PC-3 (cell line): ENCODE measurements at regions not wholly inside any gene's neighbourhood (a gene's known extent, or its start where the extent isn't known, plus 50 kb on each side); places are given as distances from the start of the nearest gene placed in this dataset.

Experiments used
- ATAC-seq: fragments of 200-7000 bp; cut with Tn5 transposase; 2 replicates; pipeline ENCODE4 v1.9.1; 2020; ENCODE audit warnings: mild to moderate bottlenecking, moderate library complexity
- BruUV-seq: library from RNA; stranded (reverse); fragments of 400-500 nt; replicated peaks from 2 replicates; lab custom pipeline; 2021; lab: Mats Ljungman, UMichigan
- CTCF ChIA-PET: fragments of 300-600 bp; sonication (Branson Sonifier 250); formaldehyde crosslinking; loops from one replicate; lab custom pipeline; 2022; ENCODE audit warnings: antibody characterized with exemption; lab: Charles Lee
- POLR2A ChIA-PET: fragments of 300-600 bp; sonication (Branson Sonifier 250); formaldehyde crosslinking; loops from one replicate; lab custom pipeline; 2022; ENCODE audit warnings: antibody characterized with exemption; ENCODE audit not compliant: unreplicated experiment; lab: Charles Lee
- DNase-seq: peaks from one replicate; pipeline ENCODE4 v3.0.0-alpha.2; 2015
- H2AFZ ChIP-seq: fragments of 300-600 bp; sonication (generic); 2 replicates; pipeline ENCODE4 v1.6.0; 2016; ENCODE audit warnings: antibody characterized with exemption, low read length
- H3F3A ChIP-seq: fragments of 300-600 bp; sonication (generic); one replicate; pipeline ENCODE4 v1.6.0; 2017; ENCODE audit warnings: antibody characterized with exemption, low read length, control low read depth, mild to moderate bottlenecking; ENCODE audit not compliant: unreplicated experiment
- H3K27ac ChIP-seq: fragments of 300-600 bp; sonication (generic); 2 replicates; pipeline ENCODE4 v1.5.1; 2016; ENCODE audit warnings: mild to moderate bottlenecking, low read length
- H3K27me3 ChIP-seq: fragments of 300-600 bp; sonication (generic); 2 replicates; pipeline ENCODE4 v1.6.1; 2016; ENCODE audit warnings: low read length, mixed read lengths
- H3K36me3 ChIP-seq: fragments of 300-600 bp; sonication (generic); 2 replicates; pipeline ENCODE4 v1.6.1; 2016; ENCODE audit warnings: low read depth, mixed run types, low read length, mixed read lengths
- H3K4me1 ChIP-seq: fragments of 300-600 bp; sonication (generic); 2 replicates; pipeline ENCODE4 v1.5.1; 2016; ENCODE audit warnings: low read length; ENCODE audit not compliant: insufficient read depth
- H3K4me2 ChIP-seq: fragments of 300-600 bp; sonication (generic); 2 replicates; pipeline ENCODE4 v1.6.0; 2016; ENCODE audit warnings: low read length
- H3K4me3 ChIP-seq: fragments of 300-600 bp; sonication (generic); 2 replicates; pipeline ENCODE4 v1.5.1; 2016; ENCODE audit warnings: mild to moderate bottlenecking, low read length, mixed read lengths
- H3K79me2 ChIP-seq: fragments of 300-600 bp; sonication (generic); 2 replicates; pipeline ENCODE4 v1.6.1; 2017; ENCODE audit warnings: low read length, mixed read lengths
- H3K9ac ChIP-seq: fragments of 300-600 bp; sonication (generic); 2 replicates; pipeline ENCODE4 v1.6.0; 2016; ENCODE audit warnings: mild to moderate bottlenecking, low read length
- H3K9me2 ChIP-seq: fragments of 300-600 bp; sonication (generic); replicated peaks from 2 replicates; pipeline ENCODE4 v1.6.1; 2016; ENCODE audit warnings: mixed run types, low read length, mixed read lengths
- H3K9me3 ChIP-seq: fragments of 300-600 bp; sonication (generic); 2 replicates; pipeline ENCODE4 v1.6.1; 2016; ENCODE audit warnings: low read length, mixed read lengths
- H4K20me1 ChIP-seq: fragments of 300-600 bp; sonication (generic); 2 replicates; pipeline ENCODE4 v1.6.1; 2016; ENCODE audit warnings: low read length, mixed read lengths
- CTCF ChIP-seq: fragments of 300-600 bp; sonication (generic); conservative IDR thresholded peaks from 2 replicates; pipeline ENCODE4 v1.5.1; 2017; ENCODE audit warnings: antibody characterized with exemption, low read depth, mild to moderate bottlenecking, low read length
- EZH2 ChIP-seq: fragments of 300-600 bp; sonication (generic); IDR thresholded peaks from one replicate; pipeline ENCODE4 v1.6.1; 2017; ENCODE audit warnings: antibody characterized with exemption, mild to moderate bottlenecking, low read length; ENCODE audit not compliant: unreplicated experiment
- EZH2phosphoT487 ChIP-seq: fragments of 300-600 bp; sonication (generic); IDR thresholded peaks from 2 replicates; pipeline ENCODE4 v1.6.1; 2018; ENCODE audit warnings: mild to moderate bottlenecking, antibody characterized with exemption, low read length, borderline replicate concordance
- intact Hi-C: fragments of 100-400 bp; cut with micrococcal nuclease; formaldehyde crosslinking; loops from 2 replicates; pipeline ENCODE4 v1.9.0; 2023

GRCh38 chr3:153036846-153037245, 125.2 kb upstream of the RAP2B start:
- TF ChIP-seq EZH2 (no peak), EZH2phosphoT487 (no peak), CTCF (no peak)
- no peaks in the 10 kb centered on the region for H3F3A ChIP-seq
- no peaks in the 10 kb centered on the region for H3K79me2 ChIP-seq
- H2AFZ ChIP-seq = no peak overlapping the region
- H3K4me1 ChIP-seq = peaks cover 13% of the 10 kb centered on the region
- no peaks in the 10 kb centered on the region for H3K9me2 ChIP-seq
- ChIA-PET POLR2A (interaction anchor here (0.6 kb wide), 1 partner anchor 128 kb away, joined by 4 read pairs; no protein-coding TSS in a partner anchor), CTCF (no interaction called here)
- H3K27me3 ChIP-seq = no peaks in the 10 kb centered on the region
- no peak overlapping the region for H3K9ac ChIP-seq
- H3K4me3 ChIP-seq = no peak overlapping the region
- ATAC-seq (no peak), DNase-seq (no peak)
- no peaks in the 10 kb centered on the region for H4K20me1 ChIP-seq
- BruUV-seq = no TSS peak
- H3K36me3 ChIP-seq = no peaks in the 10 kb centered on the region
- intact Hi-C loops = no loop called here
- H3K27ac ChIP-seq = no peak overlapping the region
- no peak overlapping the region for H3K4me2 ChIP-seq
- H3K9me3 ChIP-seq = no peaks in the 10 kb centered on the region

- ChIA-PET CTCF (no interaction called here), POLR2A (no interaction called here)
- H3K4me2 ChIP-seq = peak overlapping the region; percentile 12; the same call in 1 of the 2 replicates
- no peaks in the 10 kb centered on the region for H3K36me3 ChIP-seq
- no peaks in the 10 kb centered on the region for H3K79me2 ChIP-seq
- H3K9ac ChIP-seq = no peak overlapping the region
- H3K9me2 ChIP-seq = no peaks in the 10 kb centered on the region
- H2AFZ ChIP-seq = no peak overlapping the region
- no peaks in the 10 kb centered on the region for H4K20me1 ChIP-seq
- H3K27me3 ChIP-seq = no peaks in the 10 kb centered on the region
- DNase-seq (no peak), ATAC-seq (no peak)
- no peak overlapping the region for H3K4me3 ChIP-seq
- no peaks in the 10 kb centered on the region for H3F3A ChIP-seq
- peaks cover 23% of the 10 kb centered on the region for H3K4me1 ChIP-seq
- TF ChIP-seq EZH2 = no peak
- no peaks in the 10 kb centered on the region for H3K9me3 ChIP-seq
- intact Hi-C loops = no loop called here
- H3K27ac ChIP-seq = no peak overlapping the region
- BruUV-seq = no TSS peak
Observed at GRCh38 chr3:153038367-153038766, 123.7 kb upstream of the RAP2B start.

GRCh38 chr3:153038779-153039178, 123.2 kb upstream of the RAP2B start:
- ChIA-PET CTCF (no interaction called here), POLR2A (no interaction called here)
- Histone ChIP-seq H3K27me3 (no peaks in the 10 kb centered on the region), H3K4me2 (peak overlapping the region; percentile 12; the same call in 1 of the 2 replicates), H3K27ac (no peak overlapping the region), H3K36me3 (no peaks in the 10 kb centered on the region), H3K9ac (no peak overlapping the region), H3F3A (no peaks in the 10 kb centered on the region), H2AFZ (no peak overlapping the region), H3K9me2 (no peaks in the 10 kb centered on the region), H4K20me1 (no peaks in the 10 kb centered on the region), H3K79me2 (no peaks in the 10 kb centered on the region), H3K4me3 (no peak overlapping the region), H3K4me1 (peaks cover 27% of the 10 kb centered on the region), H3K9me3 (no peaks in the 10 kb centered on the region)
- no peak for TF ChIP-seq EZH2
- no peak for TF ChIP-seq CTCF
- no peak for TF ChIP-seq EZH2phosphoT487
- peak; percentile 69 for DNase-seq
- ATAC-seq = peak; percentile 30; the same call in 1 of the 2 replicates
- no TSS peak for BruUV-seq
- intact Hi-C loops = no loop called here
